ENCODE measurements at regions not wholly inside any gene's neighbourhood (a gene's known extent, or its start where the extent isn't known, plus 50 kb on each side); places are given as distances from the start of the nearest gene placed in this dataset.

DNA sequence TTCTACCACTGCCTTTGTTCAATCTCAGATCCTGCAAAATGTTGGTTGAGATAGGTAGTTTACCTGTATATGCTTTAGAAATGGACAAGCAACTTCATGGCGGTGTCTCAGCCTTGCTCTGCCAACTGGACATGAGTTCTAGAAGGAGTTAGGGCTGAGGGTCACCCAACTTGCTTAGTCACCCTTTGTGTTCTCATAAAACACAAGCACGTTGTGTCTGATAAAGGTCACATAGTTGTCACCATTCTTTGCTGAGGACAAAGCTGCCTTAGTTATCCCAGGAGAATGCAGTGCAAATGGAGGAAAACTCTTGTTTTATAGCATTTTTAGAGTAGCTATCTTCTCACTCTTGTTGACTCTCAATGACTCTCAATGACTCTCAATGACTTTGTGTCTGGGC lies 218.4 kb upstream of the TMTC4 start:
- TF ChIP-seq POLR2A (IDR thresholded peaks at IDR 0.05), result no peak
- TF ChIP-seq, protein P1, sequence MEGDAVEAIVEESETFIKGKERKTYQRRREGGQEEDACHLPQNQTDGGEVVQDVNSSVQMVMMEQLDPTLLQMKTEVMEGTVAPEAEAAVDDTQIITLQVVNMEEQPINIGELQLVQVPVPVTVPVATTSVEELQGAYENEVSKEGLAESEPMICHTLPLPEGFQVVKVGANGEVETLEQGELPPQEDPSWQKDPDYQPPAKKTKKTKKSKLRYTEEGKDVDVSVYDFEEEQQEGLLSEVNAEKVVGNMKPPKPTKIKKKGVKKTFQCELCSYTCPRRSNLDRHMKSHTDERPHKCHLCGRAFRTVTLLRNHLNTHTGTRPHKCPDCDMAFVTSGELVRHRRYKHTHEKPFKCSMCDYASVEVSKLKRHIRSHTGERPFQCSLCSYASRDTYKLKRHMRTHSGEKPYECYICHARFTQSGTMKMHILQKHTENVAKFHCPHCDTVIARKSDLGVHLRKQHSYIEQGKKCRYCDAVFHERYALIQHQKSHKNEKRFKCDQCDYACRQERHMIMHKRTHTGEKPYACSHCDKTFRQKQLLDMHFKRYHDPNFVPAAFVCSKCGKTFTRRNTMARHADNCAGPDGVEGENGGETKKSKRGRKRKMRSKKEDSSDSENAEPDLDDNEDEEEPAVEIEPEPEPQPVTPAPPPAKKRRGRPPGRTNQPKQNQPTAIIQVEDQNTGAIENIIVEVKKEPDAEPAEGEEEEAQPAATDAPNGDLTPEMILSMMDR (IDR thresholded peaks at IDR 0.05), result no peak

Data from body of pancreas (tissue), 4 donors.